T-helper 1 cell (primary cell): ENCODE measurements at regions not wholly inside any gene's neighbourhood (a gene's known extent, or its start where the extent isn't known, plus 50 kb on each side); places are given as distances from the start of the nearest gene placed in this dataset.

Experiments
- DNase-seq, 5 donors: peaks; one replicate each; pipeline ENCODE4 v3.0.0-alpha.2; 2012 to 2020

GRCh38 chr21:25422610-25423608, 184.4 kb downstream of the MRPL39 start:
- no peak for DNase-seq

- peak; percentile 14 to 83 (median 38) for DNase-seq
Measured at GRCh38 chr21:25421321-25422028, 185.8 kb downstream of the MRPL39 start.

- peak in 1 of 5 donors; percentile 16 for DNase-seq
Measured at GRCh38 chr21:25420831-25421230, 186.4 kb downstream of the MRPL39 start.

- DNase-seq, result no peak
Measured at GRCh38 chr21:25416669-25417068, 190.6 kb downstream of the MRPL39 start.

GRCh38 chr21:25412100-25412499, 195.2 kb downstream of the MRPL39 start:
- no peak for DNase-seq

GRCh38 chr21:25409978-25410377, 197.3 kb downstream of the MRPL39 start:
- DNase-seq, result no peak

GRCh38 chr21:25408666-25409065, 198.6 kb downstream of the MRPL39 start:
- no peak for DNase-seq

GRCh38 chr21:25406887-25407579, 200.2 kb downstream of the MRPL39 start:
- DNase-seq, result no peak

- no peak for DNase-seq
Measured at GRCh38 chr21:25405984-25406383, 201.3 kb downstream of the MRPL39 start.

GRCh38 chr21:25402134-25402961, 204.9 kb downstream of the MRPL39 start:
- DNase-seq, result peak in 1 of 5 donors; percentile 51

- no peak for DNase-seq
Measured at GRCh38 chr21:25400427-25400826, 206.9 kb downstream of the MRPL39 start.

- no peak for DNase-seq
Measured at GRCh38 chr21:25398630-25399029, 208.7 kb downstream of the MRPL39 start.

GRCh38 chr21:25396135-25396711, 211.1 kb downstream of the MRPL39 start:
- peak in 1 of 5 donors; percentile 82 for DNase-seq

GRCh38 chr21:25391777-25392176, 215.5 kb downstream of the MRPL39 start:
- no peak for DNase-seq

- no peak for DNase-seq
Measured at GRCh38 chr21:25390701-25391100, 216.6 kb downstream of the MRPL39 start.

GRCh38 chr21:25387665-25388064, 219.6 kb downstream of the MRPL39 start:
- no peak for DNase-seq

- DNase-seq, result peak in 1 of 5 donors; percentile 28
Measured at GRCh38 chr21:25385911-25386474, 221.3 kb downstream of the MRPL39 start.

GRCh38 chr21:25385341-25385740, 221.9 kb downstream of the MRPL39 start:
- no peak for DNase-seq

GRCh38 chr21:25384782-25385181, 222.5 kb downstream of the MRPL39 start:
- no peak for DNase-seq

- DNase-seq, result no peak
Measured at GRCh38 chr21:25383545-25383944, 223.7 kb downstream of the MRPL39 start.

GRCh38 chr21:25381936-25382452, 225.3 kb downstream of the MRPL39 start:
- DNase-seq, result no peak
